ENCODE measurements at regions not wholly inside any gene's neighbourhood (a gene's known extent, or its start where the extent isn't known, plus 50 kb on each side); places are given as distances from the start of the nearest gene placed in this dataset.

DNA sequence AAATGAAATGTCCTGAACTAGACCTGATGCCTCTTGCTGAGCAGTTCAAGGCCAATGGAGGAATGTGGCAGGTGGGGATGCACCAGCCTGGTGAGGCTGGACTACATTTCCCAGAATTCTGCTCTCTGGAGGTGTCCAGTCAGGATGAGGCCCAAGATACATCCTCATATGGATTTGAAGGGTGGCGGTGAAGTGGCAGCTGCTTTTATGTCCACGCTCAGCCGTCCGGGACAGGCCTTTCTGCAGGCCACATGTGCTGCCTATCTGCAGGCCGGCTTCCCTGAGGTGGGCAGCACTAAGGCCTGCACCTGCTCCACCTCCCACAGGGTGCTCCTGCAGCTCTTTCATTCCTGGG lies 230.2 kb downstream of the BCL11B start:
- Mint-ChIP-seq H3K9me3 (peaks cover 14% of the 10 kb centered on the region), H3K4me3 (no peak overlapping the region), H3K27me3 (ENCODE audit: low read depth) (no peaks in the 10 kb centered on the region), H3K27ac (no peak overlapping the region), H3K36me3 (peaks cover 3% of the 10 kb centered on the region; the same call in 1 of the 2 replicates), H3K4me1 (peaks cover 4% of the 10 kb centered on the region; the same call in 1 of the 2 replicates)
- POLR2A ChIA-PET: no interaction called here
- CTCF ChIA-PET: interaction anchor here (1.4 kb wide), 1 partner anchor 224 kb away, joined by 5 read pairs; no protein-coding TSS in a partner anchor
- TF ChIP-seq KAT7 (CRISPR knock-in tag; IDR thresholded peaks at IDR 0.05; ENCODE audit: borderline replicate concordance) (no peak), PREB (CRISPR knock-in tag; IDR thresholded peaks at IDR 0.05; ENCODE audit: borderline replicate concordance) (no peak), TCF7 (CRISPR knock-in tag; IDR thresholded peaks at IDR 0.05; ENCODE audit: low read depth) (no peak), ZNF532 (CRISPR knock-in tag; IDR thresholded peaks at IDR 0.05; ENCODE audit: borderline replicate concordance) (no peak), JAZF1 (CRISPR knock-in tag; IDR thresholded peaks at IDR 0.05) (no peak), PRRX2 (CRISPR knock-in tag; IDR thresholded peaks at IDR 0.05) (no peak), CREB1 (CRISPR knock-in tag; IDR thresholded peaks at IDR 0.05) (no peak), NFATC4 (CRISPR knock-in tag; IDR thresholded peaks at IDR 0.05) (no peak), GABPB1 (CRISPR knock-in tag; IDR thresholded peaks at IDR 0.05) (no peak), RELA (CRISPR knock-in tag; IDR thresholded peaks at IDR 0.05; ENCODE audit: borderline replicate concordance) (no peak), MYBL2 (CRISPR knock-in tag; IDR thresholded peaks at IDR 0.05) (no peak), ATF1 (CRISPR knock-in tag; IDR thresholded peaks at IDR 0.05) (no peak), ZNF219 (CRISPR knock-in tag; IDR thresholded peaks at IDR 0.05; ENCODE audit: borderline replicate concordance) (no peak), ESRRA (CRISPR knock-in tag; IDR thresholded peaks at IDR 0.05; ENCODE audit: borderline replicate concordance) (no peak), ZNF317 (CRISPR knock-in tag; IDR thresholded peaks at IDR 0.05; ENCODE audit: borderline replicate concordance, low read depth) (no peak), RORB (CRISPR knock-in tag; IDR thresholded peaks at IDR 0.05) (no peak)
- TF ChIP-seq, protein P1, sequence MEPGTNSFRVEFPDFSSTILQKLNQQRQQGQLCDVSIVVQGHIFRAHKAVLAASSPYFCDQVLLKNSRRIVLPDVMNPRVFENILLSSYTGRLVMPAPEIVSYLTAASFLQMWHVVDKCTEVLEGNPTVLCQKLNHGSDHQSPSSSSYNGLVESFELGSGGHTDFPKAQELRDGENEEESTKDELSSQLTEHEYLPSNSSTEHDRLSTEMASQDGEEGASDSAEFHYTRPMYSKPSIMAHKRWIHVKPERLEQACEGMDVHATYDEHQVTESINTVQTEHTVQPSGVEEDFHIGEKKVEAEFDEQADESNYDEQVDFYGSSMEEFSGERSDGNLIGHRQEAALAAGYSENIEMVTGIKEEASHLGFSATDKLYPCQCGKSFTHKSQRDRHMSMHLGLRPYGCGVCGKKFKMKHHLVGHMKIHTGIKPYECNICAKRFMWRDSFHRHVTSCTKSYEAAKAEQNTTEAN (CRISPR knock-in tag; IDR thresholded peaks at IDR 0.05): no peak
- TF ChIP-seq, protein P2, sequence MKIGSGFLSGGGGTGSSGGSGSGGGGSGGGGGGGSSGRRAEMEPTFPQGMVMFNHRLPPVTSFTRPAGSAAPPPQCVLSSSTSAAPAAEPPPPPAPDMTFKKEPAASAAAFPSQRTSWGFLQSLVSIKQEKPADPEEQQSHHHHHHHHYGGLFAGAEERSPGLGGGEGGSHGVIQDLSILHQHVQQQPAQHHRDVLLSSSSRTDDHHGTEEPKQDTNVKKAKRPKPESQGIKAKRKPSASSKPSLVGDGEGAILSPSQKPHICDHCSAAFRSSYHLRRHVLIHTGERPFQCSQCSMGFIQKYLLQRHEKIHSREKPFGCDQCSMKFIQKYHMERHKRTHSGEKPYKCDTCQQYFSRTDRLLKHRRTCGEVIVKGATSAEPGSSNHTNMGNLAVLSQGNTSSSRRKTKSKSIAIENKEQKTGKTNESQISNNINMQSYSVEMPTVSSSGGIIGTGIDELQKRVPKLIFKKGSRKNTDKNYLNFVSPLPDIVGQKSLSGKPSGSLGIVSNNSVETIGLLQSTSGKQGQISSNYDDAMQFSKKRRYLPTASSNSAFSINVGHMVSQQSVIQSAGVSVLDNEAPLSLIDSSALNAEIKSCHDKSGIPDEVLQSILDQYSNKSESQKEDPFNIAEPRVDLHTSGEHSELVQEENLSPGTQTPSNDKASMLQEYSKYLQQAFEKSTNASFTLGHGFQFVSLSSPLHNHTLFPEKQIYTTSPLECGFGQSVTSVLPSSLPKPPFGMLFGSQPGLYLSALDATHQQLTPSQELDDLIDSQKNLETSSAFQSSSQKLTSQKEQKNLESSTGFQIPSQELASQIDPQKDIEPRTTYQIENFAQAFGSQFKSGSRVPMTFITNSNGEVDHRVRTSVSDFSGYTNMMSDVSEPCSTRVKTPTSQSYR (CRISPR knock-in tag; IDR thresholded peaks at IDR 0.05): no peak
- TF ChIP-seq, protein P3, sequence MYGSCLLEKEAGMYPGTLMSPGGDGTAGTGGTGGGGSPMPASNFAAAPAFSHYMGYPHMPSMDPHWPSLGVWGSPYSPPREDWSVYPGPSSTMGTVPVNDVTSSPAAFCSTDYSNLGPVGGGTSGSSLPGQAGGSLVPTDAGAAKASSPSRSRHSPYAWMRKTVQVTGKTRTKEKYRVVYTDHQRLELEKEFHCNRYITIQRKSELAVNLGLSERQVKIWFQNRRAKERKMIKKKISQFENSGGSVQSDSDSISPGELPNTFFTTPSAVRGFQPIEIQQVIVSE (CRISPR knock-in tag; IDR thresholded peaks at IDR 0.05; ENCODE audit: borderline replicate concordance): no peak
- TF ChIP-seq, protein P4, sequence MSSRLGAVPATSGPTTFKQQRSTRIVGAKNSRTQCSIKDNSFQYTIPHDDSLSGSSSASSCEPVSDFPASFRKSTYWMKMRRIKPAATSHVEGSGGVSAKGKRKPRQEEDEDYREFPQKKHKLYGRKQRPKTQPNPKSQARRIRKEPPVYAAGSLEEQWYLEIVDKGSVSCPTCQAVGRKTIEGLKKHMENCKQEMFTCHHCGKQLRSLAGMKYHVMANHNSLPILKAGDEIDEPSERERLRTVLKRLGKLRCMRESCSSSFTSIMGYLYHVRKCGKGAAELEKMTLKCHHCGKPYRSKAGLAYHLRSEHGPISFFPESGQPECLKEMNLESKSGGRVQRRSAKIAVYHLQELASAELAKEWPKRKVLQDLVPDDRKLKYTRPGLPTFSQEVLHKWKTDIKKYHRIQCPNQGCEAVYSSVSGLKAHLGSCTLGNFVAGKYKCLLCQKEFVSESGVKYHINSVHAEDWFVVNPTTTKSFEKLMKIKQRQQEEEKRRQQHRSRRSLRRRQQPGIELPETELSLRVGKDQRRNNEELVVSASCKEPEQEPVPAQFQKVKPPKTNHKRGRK (CRISPR knock-in tag; IDR thresholded peaks at IDR 0.05; ENCODE audit: borderline replicate concordance): no peak
- ATAC-seq (peak; percentile 47), DNase-seq (ENCODE audit: low spot score) (no peak)

Data from WTC11 (cell line).